HepG2 (cell line): ENCODE measurements at regions not wholly inside any gene's neighbourhood (a gene's known extent, or its start where the extent isn't known, plus 50 kb on each side); places are given as distances from the start of the nearest gene placed in this dataset.

Experiments
- ATAC-seq: fragments of 200-7000 bp; cut with Tn5 transposase; 3 replicates; pipeline ENCODE4 v1.9.1; 2020; ENCODE audit warnings: mild to moderate bottlenecking, moderate library complexity
- BruUV-seq: library from RNA; stranded (reverse); fragments of 400-500 nt; replicated peaks from 2 replicates; lab custom pipeline; 2021; lab: Mats Ljungman, UMichigan
- CTCF ChIA-PET: fragments of 300-600 bp; formaldehyde crosslinking; extraction: SDS; loops from one replicate; lab custom pipeline; 2021; ENCODE audit warnings: low total read pairs, inconsistent platforms, low intra/inter-chr PET ratio; lab: Yijun Ruan, JAX
- POLR2A ChIA-PET: fragments of 350-600 bp; sonication (Branson Sonifier 250); formaldehyde crosslinking; loops from one replicate; lab custom pipeline; 2020; ENCODE audit warnings: antibody characterized with exemption, inconsistent platforms; lab: Yijun Ruan, JAX
- DNase-seq: peaks from one replicate; pipeline ENCODE4 v3.0.0-alpha.2; 2015; ENCODE audit warnings: low spot score
- FAIRE-seq: peaks from 3 replicates; lab custom pipeline; 2011; peaks lifted over from hg19 to GRCh38; lab: Jason Lieb, UNC
- H2AFZ ChIP-seq: one replicate; pipeline ENCODE4 v1.6.1; 2011; ENCODE audit warnings: low read length, inconsistent platforms
- H3K27ac ChIP-seq: fragments of 300-600 bp; 3 replicates; pipeline ENCODE4 v1.8.0; 2011; ENCODE audit warnings: mixed run types, mild to moderate bottlenecking, mixed read lengths, low read length, inconsistent platforms; ENCODE audit not compliant: insufficient read depth; ENCODE audit errors: extremely low read length
- H3K27me3 ChIP-seq, 2 experiments: fragments of 200-600 bp in 1 of 2; 2 replicates in 1 of 2; 3 replicates in 1 of 2; pipeline versions ENCODE4 v1.6.0 to v1.8.0; 2011; ENCODE audit warnings: low read length in 2 of 2, mild to moderate bottlenecking in 2 of 2, moderate library complexity in 2 of 2, inconsistent platforms in 1 of 2; ENCODE audit not compliant: insufficient read depth in 2 of 2, control insufficient read depth in 1 of 2
- H3K36me3 ChIP-seq, 2 experiments: fragments of 200-600 bp in 1 of 2; replicated peaks in 1 of 2; 2 replicates in 1 of 2; 3 replicates in 1 of 2; pipeline versions ENCODE4 v1.5.1 to v1.8.0; 2011; ENCODE audit warnings: low read length in 2 of 2, inconsistent platforms in 1 of 2; ENCODE audit not compliant: insufficient read depth in 2 of 2, control insufficient read depth in 1 of 2
- H3K4me1 ChIP-seq: 2 replicates; pipeline ENCODE4 v1.5.1; 2012; ENCODE audit warnings: low read length, inconsistent platforms; ENCODE audit not compliant: insufficient read depth
- H3K4me2 ChIP-seq: 2 replicates; pipeline ENCODE4 v1.6.0; 2011; ENCODE audit warnings: low read depth, low read length, inconsistent platforms
- H3K4me3 ChIP-seq, 3 experiments: fragments of 200-600 bp in 1 of 3; sonication (generic), shearing (Covaris generic) in 1 of 3; replicated peaks in 1 of 3; 2 replicates each; pipeline ENCODE4 v1.5.1; 2011 to 2016; ENCODE audit warnings: low read length in 3 of 3, inconsistent platforms in 2 of 3, low read depth in 2 of 3, mild to moderate bottlenecking in 2 of 3, control low read depth in 1 of 3, mixed read lengths in 1 of 3; ENCODE audit not compliant: insufficient read depth in 1 of 3
- H3K79me2 ChIP-seq: one replicate; pipeline ENCODE4 v1.6.1; 2011; ENCODE audit warnings: low read length, inconsistent platforms; ENCODE audit not compliant: insufficient read depth
- H3K9ac ChIP-seq: 2 replicates; pipeline ENCODE4 v1.6.0; 2011; ENCODE audit warnings: mild to moderate bottlenecking, low read depth, low read length, inconsistent platforms; ENCODE audit not compliant: insufficient read depth
- H3K9me3 ChIP-seq: 2 replicates; pipeline ENCODE4 v1.5.1; 2012; ENCODE audit warnings: mild to moderate bottlenecking, low read length
- H4K20me1 ChIP-seq: 2 replicates; pipeline ENCODE4 v1.6.0; 2011; ENCODE audit warnings: inconsistent platforms, mild to moderate bottlenecking, low read length, moderate library complexity; ENCODE audit not compliant: insufficient read depth
- GRHL1 ChIP-seq: sonication (generic); formaldehyde crosslinking; conservative IDR thresholded peaks from 2 replicates; pipeline ENCODE4 v1.8.0; 2022; ENCODE audit warnings: missing genetic modification reagents
- NFE2L1 ChIP-seq: sonication (generic); formaldehyde crosslinking; IDR thresholded peaks from 2 replicates; pipeline ENCODE4 v1.4.0; 2020; ENCODE audit warnings: missing genetic modification reagents, mild to moderate bottlenecking, borderline replicate concordance
- NR2F2 ChIP-seq: IDR thresholded peaks from 2 replicates; pipeline ENCODE4 v1.6.1; 2012; ENCODE audit warnings: low read depth, inconsistent platforms, borderline replicate concordance
- PRMT3 ChIP-seq: sonication (generic); formaldehyde crosslinking; IDR thresholded peaks from 2 replicates; pipeline ENCODE4 v1.8.1; 2022; ENCODE audit warnings: low read depth, mild to moderate bottlenecking, moderate library complexity, missing genetic modification reagents, borderline replicate concordance
- REST ChIP-seq, 2 experiments: IDR thresholded peaks; 2 replicates each; pipeline ENCODE4 v1.6.1; 2011 to 2012; ENCODE audit warnings: low read length in 2 of 2, borderline replicate concordance in 1 of 2, low read depth in 1 of 2, mild to moderate bottlenecking in 1 of 2, moderate library complexity in 1 of 2
- SOX6 ChIP-seq, 2 experiments: fragments of 450-650 bp in 1 of 2; sonication (generic) in 1 of 2; formaldehyde crosslinking in 1 of 2; IDR thresholded peaks; 2 replicates each; pipeline versions ENCODE4 v1.4.0 to v1.6.1; 2017 to 2020; ENCODE audit warnings: antibody characterized with exemption in 1 of 2, mild to moderate bottlenecking in 1 of 2, missing genetic modification reagents in 1 of 2
- SRSF1 ChIP-seq: fragments of 200-400 bp; formaldehyde crosslinking; optimal IDR thresholded peaks from 2 replicates; pipeline ENCODE3; 2017; ENCODE audit warnings: mild to moderate bottlenecking, low read depth, low read length, moderate library complexity
- TP53 ChIP-seq: sonication (generic); formaldehyde crosslinking; conservative IDR thresholded peaks from 2 replicates; pipeline ENCODE4 v1.4.0; 2020; ENCODE audit warnings: missing genetic modification reagents
- ZNF264 ChIP-seq: sonication (generic); formaldehyde crosslinking; IDR thresholded peaks from 2 replicates; pipeline ENCODE4 v1.4.0; 2020; ENCODE audit warnings: missing genetic modification reagents
- ZNF282 ChIP-seq: fragments of 450-650 bp; IDR thresholded peaks from 2 replicates; pipeline ENCODE4 v1.6.1; 2018; ENCODE audit not compliant: partially characterized antibody
- ZNF350 ChIP-seq: sonication (generic); formaldehyde crosslinking; IDR thresholded peaks from 2 replicates; pipeline ENCODE4 v1.4.0; 2020; ENCODE audit warnings: mild to moderate bottlenecking, low read depth, missing genetic modification reagents, borderline replicate concordance
- WGBS: methylation state at CpG from one replicate; pipeline ENCODE4 v1.1.6; 2017; ENCODE audit warnings: low lambda C conversion rate; 5-methylcytosine and 5-hydroxymethylcytosine counted together
- in situ Hi-C: cut with HindIII; loops from 2 replicates; pipeline ENCODE4 v1.10.0; 2017; ENCODE audit warnings: low pct_unique_long_range_greater_than_20kb; ENCODE audit not compliant: extremely low pct_ligation_motif_present
- intact Hi-C: fragments of 100-400 bp; cut with micrococcal nuclease; formaldehyde crosslinking; loops from one replicate; pipeline ENCODE4 v1.10.0; 2022; ENCODE audit not compliant: unreplicated experiment

- H3K4me1 ChIP-seq = peaks cover 9% of the 10 kb centered on the region; the same call in 1 of the 2 replicates
- no peaks in the 10 kb centered on the region for H3K27me3 ChIP-seq
- in situ Hi-C loops (no loop called here), intact Hi-C loops (loop anchor here (5.0 kb wide), 1 partner anchor 64 kb away; no protein-coding TSS in a partner anchor)
- CTCF ChIA-PET = interaction anchor here (1.8 kb wide), 1 partner anchor 61 kb away, joined by 9 read pairs; no protein-coding TSS in a partner anchor
- TF ChIP-seq ZNF282 (no peak), TP53 (CRISPR knock-in tag) (no peak), ZNF350 (CRISPR knock-in tag) (no peak), SRSF1 (no peak), NFE2L1 (no peak), NR2F2 (no peak), ZNF264 (CRISPR knock-in tag) (no peak), SOX6 (IDR thresholded peaks at IDR 0.05) (no peak), SOX6 (CRISPR knock-in tag; IDR thresholded peaks at IDR 0.05) (no peak)
- TF ChIP-seq, all 625 proteins: peak for 0
- Histone ChIP-seq H3K36me3 (no peaks in the 10 kb centered on the region), H4K20me1 (no peaks in the 10 kb centered on the region), H3K27ac (no peak overlapping the region), H2AFZ (no peak overlapping the region), H3K9ac (no peak overlapping the region), H3K4me3 (no peak overlapping the region), H3K4me2 (no peak overlapping the region), H3K9me3 (peaks cover 10% of the 10 kb centered on the region; the same call in 1 of the 2 replicates), H3K79me2 (no peaks in the 10 kb centered on the region)
- DNase-seq = no peak
- ATAC-seq = no peak
- FAIRE-seq = no peak
- 30% methylated on average over 4 of the region's 9 CpGs for WGBS
- POLR2A ChIA-PET = no interaction called here
- BruUV-seq = no TSS peak
Observed at GRCh38 chr10:31708474-31708873, 220.2 kb downstream of the ARHGAP12 start.

- no peaks in the 10 kb centered on the region for H3K36me3 ChIP-seq
- H3K79me2 ChIP-seq = no peaks in the 10 kb centered on the region
- TF ChIP-seq GRHL1 (CRISPR knock-in tag) (no peak), REST (IDR thresholded peaks at IDR 0.05; ENCODE audit: borderline replicate concordance in 1 of 2, low read depth in 1 of 2, low read length in 2 of 2) (no peak), PRMT3 (CRISPR knock-in tag) (no peak)
- TF ChIP-seq, all 625 proteins: peak for 0
- ChIA-PET POLR2A (no interaction called here), CTCF (no interaction called here)
- Histone ChIP-seq H3K4me3 (no peak overlapping the region), H3K27ac (no peak overlapping the region), H3K9me3 (peaks cover 14% of the 10 kb centered on the region), H3K4me1 (peaks cover 9% of the 10 kb centered on the region; the same call in 1 of the 2 replicates), H3K27me3 (no peaks in the 10 kb centered on the region), H2AFZ (no peak overlapping the region), H3K4me2 (no peak overlapping the region), H4K20me1 (no peaks in the 10 kb centered on the region), H3K9ac (no peak overlapping the region)
- DNase-seq = no peak
- FAIRE-seq = no peak
- in situ Hi-C loops (no loop called here), intact Hi-C loops (loop anchor here (5.0 kb wide), 1 partner anchor 64 kb away; no protein-coding TSS in a partner anchor)
- ATAC-seq = no peak
- 44% methylated on average over 3 of the region's 3 CpGs for WGBS
- BruUV-seq = no TSS peak
Observed at GRCh38 chr10:31708046-31708445, 220.6 kb downstream of the ARHGAP12 start.
